GM23248 (cell line): ENCODE measurements at regions not wholly inside any gene's neighbourhood (a gene's known extent, or its start where the extent isn't known, plus 50 kb on each side); places are given as distances from the start of the nearest gene placed in this dataset.
A peak's percentile ranks its signal among the peaks of the same experiment; 100 is the strongest.

Experiments used
- DNase-seq: peaks from one replicate; pipeline ENCODE4 v3.0.0-alpha.2; 2015
- H2AFZ ChIP-seq: fragments of 200-600 bp; sonication (generic); 2 replicates; pipeline ENCODE4 v1.6.1; 2016; ENCODE audit warnings: antibody characterized with exemption
- H3F3A ChIP-seq: fragments of 200-600 bp; sonication (generic); 2 replicates; pipeline ENCODE4 v1.6.1; 2016; ENCODE audit warnings: mild to moderate bottlenecking, antibody characterized with exemption, mixed run types; ENCODE audit not compliant: insufficient read depth
- H3K27ac ChIP-seq: fragments of 200-600 bp; sonication (generic); 2 replicates; pipeline ENCODE4 v1.5.1; 2016; ENCODE audit warnings: mild to moderate bottlenecking
- H3K27me3 ChIP-seq: fragments of 200-600 bp; sonication (generic); replicated peaks from 2 replicates; pipeline ENCODE4 v1.6.1; 2016; ENCODE audit warnings: mild to moderate bottlenecking; ENCODE audit not compliant: insufficient read depth
- H3K36me3 ChIP-seq: fragments of 200-600 bp; sonication (generic); 2 replicates; pipeline ENCODE4 v1.6.1; 2016; ENCODE audit warnings: low read depth, mild to moderate bottlenecking
- H3K4me1 ChIP-seq: fragments of 200-600 bp; sonication (generic); 2 replicates; pipeline ENCODE4 v1.6.1; 2016; ENCODE audit warnings: mild to moderate bottlenecking; ENCODE audit not compliant: insufficient read depth
- H3K4me2 ChIP-seq: fragments of 200-600 bp; sonication (generic); one replicate; pipeline ENCODE4 v1.6.1; 2016; ENCODE audit warnings: mild to moderate bottlenecking; ENCODE audit not compliant: unreplicated experiment
- H3K4me3 ChIP-seq: fragments of 200-600 bp; sonication (generic); 2 replicates; pipeline ENCODE4 v1.5.1; 2016; ENCODE audit warnings: mild to moderate bottlenecking
- H3K79me2 ChIP-seq: fragments of 200-600 bp; sonication (generic); 2 replicates; pipeline ENCODE4 v1.6.1; 2016; ENCODE audit warnings: mild to moderate bottlenecking; ENCODE audit not compliant: insufficient read depth
- H3K9ac ChIP-seq: fragments of 200-600 bp; sonication (generic); 2 replicates; pipeline ENCODE4 v1.6.1; 2016; ENCODE audit warnings: mild to moderate bottlenecking
- H3K9me2 ChIP-seq: fragments of 200-600 bp; sonication (generic); 2 replicates; pipeline ENCODE4 v1.6.1; 2016; ENCODE audit warnings: mixed run types, mild to moderate bottlenecking, moderate library complexity; ENCODE audit not compliant: insufficient read depth
- H3K9me3 ChIP-seq: fragments of 200-600 bp; sonication (generic); one replicate; pipeline ENCODE4 v1.6.1; 2017; ENCODE audit warnings: low read depth
- H4K20me1 ChIP-seq: fragments of 200-600 bp; sonication (generic); 2 replicates; pipeline ENCODE4 v1.6.0; 2016; ENCODE audit not compliant: insufficient read depth
- EZH2 ChIP-seq: fragments of 200-600 bp; sonication (generic); IDR thresholded peaks from 2 replicates; pipeline ENCODE4 v1.6.1; 2018; ENCODE audit warnings: antibody characterized with exemption, mild to moderate bottlenecking; ENCODE audit not compliant: insufficient read depth, poor library complexity, severe bottlenecking
- EZH2phosphoT487 ChIP-seq: fragments of 200-600 bp; sonication (generic); IDR thresholded peaks from 2 replicates; pipeline ENCODE4 v1.6.1; 2018; ENCODE audit warnings: antibody characterized with exemption, moderate library complexity, mild to moderate bottlenecking, low read depth; ENCODE audit not compliant: insufficient read depth
- WGBS, 2 experiments: methylation state at CpG; one replicate each; pipeline ENCODE4 v1.1.6; 2015 to 2017; ENCODE audit warnings: low lambda C conversion rate in 2 of 2, low coverage in 1 of 2; ENCODE audit errors: missing lambda C conversion rate in 2 of 2; 5-methylcytosine and 5-hydroxymethylcytosine counted together
- in situ Hi-C: fragments of 300-500 bp; cut with MboI; formaldehyde crosslinking; loops from 2 replicates; pipeline ENCODE4 v1.15.0; 2020

DNA sequence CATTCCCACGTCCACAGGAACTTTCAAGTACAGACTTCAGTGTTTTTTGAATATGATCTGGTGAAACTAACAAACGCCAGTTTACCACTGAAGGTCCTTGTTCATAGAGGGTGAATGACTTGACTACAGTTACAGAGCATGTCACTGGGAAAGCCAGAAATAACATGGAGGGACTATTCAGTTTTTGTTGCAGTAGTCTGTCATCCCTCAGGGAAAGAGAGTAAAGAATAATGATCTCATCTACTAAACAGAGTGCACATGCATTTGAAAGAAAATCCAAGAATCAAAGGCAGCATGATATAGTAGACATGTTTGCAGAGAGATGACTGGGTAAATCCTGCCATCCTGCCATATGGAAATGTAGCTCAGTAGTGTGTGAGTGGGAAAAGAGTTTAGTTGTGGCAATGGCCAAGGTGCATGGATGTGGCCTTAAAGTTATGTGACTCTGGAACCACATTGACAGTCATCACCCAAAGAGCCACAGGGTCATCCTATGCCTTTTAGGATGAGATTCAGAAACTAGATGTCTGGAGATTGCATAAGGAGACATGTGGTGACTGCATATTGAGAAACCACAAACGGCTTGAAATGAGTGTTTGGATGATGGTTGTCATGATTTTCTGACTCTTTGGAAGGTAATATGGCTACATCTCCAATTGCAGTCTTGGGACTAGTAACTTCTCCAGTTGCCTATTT is 125.3 kb upstream of the ZEB2 start:
- peaks cover 4% of the 10 kb centered on the region; the same call in 1 of the 2 replicates for H3K4me1 ChIP-seq
- no peaks in the 10 kb centered on the region for H3K79me2 ChIP-seq
- DNase-seq: peak; percentile 53
- H3F3A ChIP-seq: peaks cover 13% of the 10 kb centered on the region; the same call in 1 of the 2 replicates
- in situ Hi-C loops: no loop called here
- no peaks in the 10 kb centered on the region for H3K9me3 ChIP-seq
- 77 to 84% methylated on average over 3 of the region's 3 CpGs for WGBS, 2 experiments
- H3K9me2 ChIP-seq: no peaks in the 10 kb centered on the region; the same call in 1 of the 2 replicates
- TF ChIP-seq EZH2 (no peak), EZH2phosphoT487 (no peak)
- no peaks in the 10 kb centered on the region for H3K27me3 ChIP-seq
- no peak overlapping the region for H3K9ac ChIP-seq
- no peak overlapping the region for H3K4me2 ChIP-seq
- no peak overlapping the region for H3K4me3 ChIP-seq
- H3K36me3 ChIP-seq: no peaks in the 10 kb centered on the region
- H2AFZ ChIP-seq: no peak overlapping the region
- no peak overlapping the region for H3K27ac ChIP-seq
- no peaks in the 10 kb centered on the region for H4K20me1 ChIP-seq

DNA sequence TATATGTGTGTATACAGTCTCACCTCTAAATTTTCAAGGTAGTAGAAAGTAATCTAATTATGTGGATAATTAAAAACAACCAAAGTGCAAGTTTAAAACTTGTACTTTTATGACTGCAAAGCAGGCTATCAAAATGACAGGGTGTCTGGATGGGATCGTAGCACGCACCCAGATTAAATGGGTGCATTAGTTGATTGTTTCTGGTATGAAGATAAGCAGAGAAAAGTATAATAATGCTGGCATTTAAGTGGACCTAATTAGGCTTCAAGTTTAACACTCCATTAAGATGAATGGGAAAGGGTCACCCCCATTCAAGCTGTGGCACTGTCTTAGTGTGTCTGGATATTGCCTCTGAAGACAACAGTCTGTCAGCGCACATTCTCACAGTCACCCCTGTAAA is 124.6 kb upstream of the ZEB2 start:
- H4K20me1 ChIP-seq: no peaks in the 10 kb centered on the region
- no peak overlapping the region for H3K4me3 ChIP-seq
- H3K79me2 ChIP-seq: no peaks in the 10 kb centered on the region
- no peak overlapping the region for H3K9ac ChIP-seq
- H3K27me3 ChIP-seq: no peaks in the 10 kb centered on the region
- H3K4me1 ChIP-seq: peaks cover 4% of the 10 kb centered on the region; the same call in 1 of the 2 replicates
- no peaks in the 10 kb centered on the region; the same call in 1 of the 2 replicates for H3K9me2 ChIP-seq
- in situ Hi-C loops: no loop called here
- no peak for DNase-seq
- H3K36me3 ChIP-seq: no peaks in the 10 kb centered on the region
- no peak overlapping the region for H2AFZ ChIP-seq
- TF ChIP-seq EZH2 (no peak), EZH2phosphoT487 (no peak)
- peaks cover 13% of the 10 kb centered on the region; the same call in 1 of the 2 replicates for H3F3A ChIP-seq
- no peaks in the 10 kb centered on the region for H3K9me3 ChIP-seq
- H3K27ac ChIP-seq: no peak overlapping the region
- WGBS, 2 experiments: 96 to 99% methylated on average over 3 of the region's 3 CpGs
- H3K4me2 ChIP-seq: no peak overlapping the region

DNA sequence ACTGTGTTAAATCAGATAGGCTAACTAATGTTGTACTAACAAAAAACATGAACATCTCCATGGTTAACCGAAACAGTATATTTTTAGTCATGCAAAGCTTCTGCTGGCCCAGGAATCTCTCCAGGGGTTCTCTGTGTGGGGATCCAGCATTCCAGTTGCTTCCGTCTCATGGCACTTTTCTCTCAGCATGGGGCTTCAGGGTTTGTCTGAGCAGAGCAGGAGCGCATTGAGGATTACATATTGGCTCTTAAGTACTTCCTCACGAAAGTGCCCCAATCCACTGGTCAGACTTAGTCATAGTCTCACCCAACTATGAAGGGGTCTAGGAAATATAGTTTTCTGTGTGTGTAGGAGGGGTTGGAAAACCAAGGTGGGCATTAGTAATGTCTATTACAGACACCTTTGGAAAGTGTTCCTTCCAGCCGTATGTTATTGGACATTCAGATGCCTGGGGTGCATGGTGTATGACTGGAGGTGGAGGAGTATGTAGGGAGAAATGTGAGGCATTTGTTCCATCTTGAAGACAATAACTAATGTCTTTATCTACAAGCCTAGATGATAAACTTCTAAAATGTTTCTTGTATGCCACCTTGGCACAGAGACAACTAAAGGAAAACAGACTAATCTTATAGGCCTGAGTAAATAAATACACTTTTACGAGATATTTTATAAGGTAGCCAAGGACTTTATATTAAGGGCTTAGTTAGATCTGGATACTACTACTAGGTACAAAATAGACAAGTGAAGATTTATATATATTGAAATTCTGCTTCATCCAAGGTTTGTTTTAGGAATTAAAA is 123.8 kb upstream of the ZEB2 start:
- Histone ChIP-seq H3K79me2 (no peaks in the 10 kb centered on the region), H3K4me2 (no peak overlapping the region), H3K9me2 (no peaks in the 10 kb centered on the region), H3K36me3 (no peaks in the 10 kb centered on the region), H3K27ac (no peak overlapping the region), H3K4me3 (no peak overlapping the region), H3F3A (peaks cover 13% of the 10 kb centered on the region; the same call in 1 of the 2 replicates), H3K9ac (no peak overlapping the region), H3K9me3 (no peaks in the 10 kb centered on the region), H3K27me3 (no peaks in the 10 kb centered on the region), H4K20me1 (no peaks in the 10 kb centered on the region), H2AFZ (no peak overlapping the region), H3K4me1 (peaks cover 4% of the 10 kb centered on the region; the same call in 1 of the 2 replicates)
- WGBS, 2 experiments: 94 to 97% methylated on average over 6 of the region's 6 CpGs
- no peak for DNase-seq
- TF ChIP-seq EZH2 (no peak), EZH2phosphoT487 (no peak)
- in situ Hi-C loops: no loop called here

DNA sequence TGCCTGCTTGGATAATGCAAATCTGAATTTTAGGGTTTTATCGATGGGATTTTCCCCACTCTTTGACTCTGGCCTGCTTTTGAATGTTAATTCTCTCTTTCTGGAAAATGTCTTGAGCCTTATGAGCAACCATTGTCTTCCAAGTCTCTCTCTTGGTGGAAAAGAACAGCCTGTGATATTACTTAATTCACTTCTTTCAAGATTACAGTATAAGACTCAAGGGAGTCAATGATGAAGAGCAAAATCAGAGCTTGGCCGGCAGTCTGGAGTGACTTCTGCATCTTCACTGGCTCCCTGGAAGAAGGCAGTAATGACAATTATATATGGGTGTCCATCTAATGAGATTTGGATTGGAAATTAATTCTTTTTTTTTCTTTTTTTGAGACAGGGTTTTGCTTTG is 122.9 kb upstream of the ZEB2 start:
- DNase-seq: no peak
- Histone ChIP-seq H3K9me2 (no peaks in the 10 kb centered on the region), H2AFZ (no peak overlapping the region), H3K9me3 (no peaks in the 10 kb centered on the region), H3K9ac (no peak overlapping the region), H3K4me2 (no peak overlapping the region), H3K27ac (no peak overlapping the region), H3K4me3 (no peak overlapping the region), H3K36me3 (no peaks in the 10 kb centered on the region), H3F3A (peaks cover 13% of the 10 kb centered on the region; the same call in 1 of the 2 replicates), H4K20me1 (no peaks in the 10 kb centered on the region), H3K4me1 (peaks cover 4% of the 10 kb centered on the region; the same call in 1 of the 2 replicates), H3K27me3 (no peaks in the 10 kb centered on the region), H3K79me2 (no peaks in the 10 kb centered on the region)
- 11 to 20% methylated on average over 2 of the region's 2 CpGs for WGBS, 2 experiments
- TF ChIP-seq EZH2phosphoT487 (no peak), EZH2 (no peak)
- in situ Hi-C loops: no loop called here
